ENCODE measurements at regions not wholly inside any gene's neighbourhood (a gene's known extent, or its start where the extent isn't known, plus 50 kb on each side); places are given as distances from the start of the nearest gene placed in this dataset.

DNA sequence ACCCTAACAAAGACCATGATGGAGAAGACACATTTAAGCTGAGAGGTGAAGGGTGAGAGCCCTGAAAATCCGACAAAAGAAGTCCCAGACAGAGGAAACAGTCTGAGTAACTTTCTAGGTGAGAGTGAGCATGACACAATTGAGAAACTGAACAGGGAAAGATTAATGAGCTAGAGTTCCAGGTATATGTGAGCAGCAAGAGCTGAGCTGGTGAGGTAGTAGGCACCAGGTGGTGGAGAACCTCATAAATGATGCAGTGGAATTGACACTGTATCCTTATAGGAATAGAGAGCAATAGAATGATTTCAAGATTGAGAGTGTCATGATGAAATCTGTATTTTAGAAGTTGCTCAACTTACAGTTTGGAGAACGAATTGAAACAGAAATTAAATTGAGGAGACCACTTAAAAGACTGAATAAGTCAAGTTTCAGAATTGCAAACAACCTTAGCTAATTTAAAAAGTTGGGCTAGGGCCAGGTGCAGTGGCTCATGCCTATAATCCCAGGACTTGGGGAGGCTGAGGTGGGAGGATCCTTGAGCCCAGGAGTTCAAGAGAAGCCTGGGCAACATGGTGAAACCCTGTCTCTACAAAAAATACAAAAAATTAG, 89.8 kb downstream of the NREP start (continued):
- TF ChIP-seq, protein P1, sequence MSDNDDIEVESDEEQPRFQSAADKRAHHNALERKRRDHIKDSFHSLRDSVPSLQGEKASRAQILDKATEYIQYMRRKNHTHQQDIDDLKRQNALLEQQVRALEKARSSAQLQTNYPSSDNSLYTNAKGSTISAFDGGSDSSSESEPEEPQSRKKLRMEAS (IDR thresholded peaks at IDR 0.05), result no peak
- TF ChIP-seq ATF3 (IDR thresholded peaks at IDR 0.05), result no peak
- no peak for TF ChIP-seq YY1 (IDR thresholded peaks at IDR 0.05)
- no peak for TF ChIP-seq RAD21 (IDR thresholded peaks at IDR 0.05)

GRCh38 chr5:111656580-111656979, 100.4 kb downstream of the NREP start:
- TF ChIP-seq TAF1 (conservative IDR thresholded peaks at IDR 0.05), result no peak
- no peak for TF ChIP-seq HNF4A (conservative IDR thresholded peaks at IDR 0.05)
- TF ChIP-seq, protein P2, sequence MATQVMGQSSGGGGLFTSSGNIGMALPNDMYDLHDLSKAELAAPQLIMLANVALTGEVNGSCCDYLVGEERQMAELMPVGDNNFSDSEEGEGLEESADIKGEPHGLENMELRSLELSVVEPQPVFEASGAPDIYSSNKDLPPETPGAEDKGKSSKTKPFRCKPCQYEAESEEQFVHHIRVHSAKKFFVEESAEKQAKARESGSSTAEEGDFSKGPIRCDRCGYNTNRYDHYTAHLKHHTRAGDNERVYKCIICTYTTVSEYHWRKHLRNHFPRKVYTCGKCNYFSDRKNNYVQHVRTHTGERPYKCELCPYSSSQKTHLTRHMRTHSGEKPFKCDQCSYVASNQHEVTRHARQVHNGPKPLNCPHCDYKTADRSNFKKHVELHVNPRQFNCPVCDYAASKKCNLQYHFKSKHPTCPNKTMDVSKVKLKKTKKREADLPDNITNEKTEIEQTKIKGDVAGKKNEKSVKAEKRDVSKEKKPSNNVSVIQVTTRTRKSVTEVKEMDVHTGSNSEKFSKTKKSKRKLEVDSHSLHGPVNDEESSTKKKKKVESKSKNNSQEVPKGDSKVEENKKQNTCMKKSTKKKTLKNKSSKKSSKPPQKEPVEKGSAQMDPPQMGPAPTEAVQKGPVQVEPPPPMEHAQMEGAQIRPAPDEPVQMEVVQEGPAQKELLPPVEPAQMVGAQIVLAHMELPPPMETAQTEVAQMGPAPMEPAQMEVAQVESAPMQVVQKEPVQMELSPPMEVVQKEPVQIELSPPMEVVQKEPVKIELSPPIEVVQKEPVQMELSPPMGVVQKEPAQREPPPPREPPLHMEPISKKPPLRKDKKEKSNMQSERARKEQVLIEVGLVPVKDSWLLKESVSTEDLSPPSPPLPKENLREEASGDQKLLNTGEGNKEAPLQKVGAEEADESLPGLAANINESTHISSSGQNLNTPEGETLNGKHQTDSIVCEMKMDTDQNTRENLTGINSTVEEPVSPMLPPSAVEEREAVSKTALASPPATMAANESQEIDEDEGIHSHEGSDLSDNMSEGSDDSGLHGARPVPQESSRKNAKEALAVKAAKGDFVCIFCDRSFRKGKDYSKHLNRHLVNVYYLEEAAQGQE (IDR thresholded peaks at IDR 0.05), result no peak
- TF ChIP-seq, protein P3, sequence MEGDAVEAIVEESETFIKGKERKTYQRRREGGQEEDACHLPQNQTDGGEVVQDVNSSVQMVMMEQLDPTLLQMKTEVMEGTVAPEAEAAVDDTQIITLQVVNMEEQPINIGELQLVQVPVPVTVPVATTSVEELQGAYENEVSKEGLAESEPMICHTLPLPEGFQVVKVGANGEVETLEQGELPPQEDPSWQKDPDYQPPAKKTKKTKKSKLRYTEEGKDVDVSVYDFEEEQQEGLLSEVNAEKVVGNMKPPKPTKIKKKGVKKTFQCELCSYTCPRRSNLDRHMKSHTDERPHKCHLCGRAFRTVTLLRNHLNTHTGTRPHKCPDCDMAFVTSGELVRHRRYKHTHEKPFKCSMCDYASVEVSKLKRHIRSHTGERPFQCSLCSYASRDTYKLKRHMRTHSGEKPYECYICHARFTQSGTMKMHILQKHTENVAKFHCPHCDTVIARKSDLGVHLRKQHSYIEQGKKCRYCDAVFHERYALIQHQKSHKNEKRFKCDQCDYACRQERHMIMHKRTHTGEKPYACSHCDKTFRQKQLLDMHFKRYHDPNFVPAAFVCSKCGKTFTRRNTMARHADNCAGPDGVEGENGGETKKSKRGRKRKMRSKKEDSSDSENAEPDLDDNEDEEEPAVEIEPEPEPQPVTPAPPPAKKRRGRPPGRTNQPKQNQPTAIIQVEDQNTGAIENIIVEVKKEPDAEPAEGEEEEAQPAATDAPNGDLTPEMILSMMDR (IDR thresholded peaks at IDR 0.05; ENCODE audit: low read depth, low read length, missing input control), result no peak
- TF ChIP-seq, protein P1 (IDR thresholded peaks at IDR 0.05), result no peak
- TF ChIP-seq FOXA2 (IDR thresholded peaks at IDR 0.05), result no peak
- no peak for TF ChIP-seq JUND (IDR thresholded peaks at IDR 0.05)
- TF ChIP-seq NR2F2 (IDR thresholded peaks at IDR 0.05), result no peak
- no peak for TF ChIP-seq RXRA (IDR thresholded peaks at IDR 0.05)
- TF ChIP-seq YY1 (IDR thresholded peaks at IDR 0.05), result no peak
- Histone ChIP-seq H3K27ac (ENCODE audit: low read depth in 1 of 2, low read length in 2 of 2) (no peak overlapping the region), H3K9ac (ENCODE audit: low read depth in 1 of 2, low read length in 2 of 2) (no peak overlapping the region), H3K9me3 (ENCODE audit: control insufficient read depth in 4 of 4, low read length in 3 of 4) (no peaks in the 10 kb centered on the region), H3K4me1 (ENCODE audit: control insufficient read depth in 4 of 4, insufficient read depth in 4 of 4, low read length in 3 of 4) (peaks cover 0 to 29% (median 14%) of the 10 kb centered on the region in 4 donors), H3K36me3 (ENCODE audit: control insufficient read depth in 4 of 4, insufficient read depth in 3 of 4, low read depth in 1 of 4, low read length in 3 of 4) (no peaks in the 10 kb centered on the region), H3K4me3 (ENCODE audit: low read depth in 1 of 3, low read length in 3 of 3) (no peak overlapping the region), H3K27me3 (ENCODE audit: control insufficient read depth in 4 of 4, insufficient read depth in 4 of 4, low read length in 3 of 4) (no peaks in the 10 kb centered on the region)
- WGBS, result 87% methylated on average over 2 of the region's 2 CpGs
- no peak for DNase-seq (ENCODE audit: low spot score)

DNA sequence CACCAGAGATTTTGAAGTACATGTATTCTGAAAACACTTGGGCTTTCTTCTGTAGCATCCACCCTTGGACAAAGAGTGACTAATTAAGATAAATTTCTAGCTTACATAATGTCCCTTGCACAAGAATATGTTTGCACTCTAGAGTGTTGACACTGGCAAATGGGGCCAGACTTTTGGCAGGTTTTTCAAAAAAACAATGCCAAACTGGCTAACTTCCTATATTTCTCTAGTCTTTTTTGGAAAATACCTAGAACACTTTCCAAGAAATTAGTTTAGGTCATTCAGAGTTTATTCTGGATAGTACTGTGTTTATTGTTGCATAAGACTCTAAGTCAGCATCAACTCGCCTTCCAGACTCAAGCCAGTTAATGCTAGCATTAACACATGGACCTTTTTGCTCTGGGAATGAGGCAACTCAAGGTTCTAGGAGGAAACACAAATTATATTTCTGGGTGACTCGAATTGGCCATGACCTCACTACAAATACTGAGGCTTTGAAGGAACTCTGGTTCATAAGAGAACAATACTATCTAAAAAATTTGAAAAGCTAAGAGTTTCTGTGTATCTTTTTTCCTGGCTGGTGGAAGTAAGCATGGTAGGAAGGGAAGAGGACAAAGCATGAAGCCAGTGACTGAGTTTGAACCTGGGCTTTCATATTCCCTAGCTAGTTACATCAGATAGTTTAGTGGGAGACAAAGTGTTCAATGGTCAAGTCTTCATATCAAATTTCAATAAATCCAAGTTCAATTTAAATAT, 101.6 kb downstream of the NREP start:
- H3K36me3 ChIP-seq (ENCODE audit: control insufficient read depth in 4 of 4, insufficient read depth in 3 of 4, low read depth in 1 of 4, low read length in 3 of 4), result no peaks in the 10 kb centered on the region
- peaks cover 0 to 35% (median 15%) of the 10 kb centered on the region in 4 donors for H3K4me1 ChIP-seq (ENCODE audit: control insufficient read depth in 4 of 4, insufficient read depth in 4 of 4, low read length in 3 of 4)
- H3K27ac ChIP-seq (ENCODE audit: low read depth in 1 of 2, low read length in 2 of 2), result peak overlapping the region; percentile 36 to 54
- H3K9me3 ChIP-seq (ENCODE audit: control insufficient read depth in 4 of 4, low read length in 3 of 4), result no peaks in the 10 kb centered on the region
- H3K4me3 ChIP-seq (ENCODE audit: low read depth in 1 of 3, low read length in 3 of 3), result no peak overlapping the region
- H3K9ac ChIP-seq (ENCODE audit: low read depth in 1 of 2, low read length in 2 of 2), result no peak overlapping the region
- DNase-seq (ENCODE audit: low spot score), result no peak
- WGBS, result 14% methylated on average over 2 of the region's 2 CpGs
- H3K27me3 ChIP-seq (ENCODE audit: control insufficient read depth in 4 of 4, insufficient read depth in 4 of 4, low read length in 3 of 4), result no peaks in the 10 kb centered on the region
- TF ChIP-seq, protein P1 (IDR thresholded peaks at IDR 0.05), result peak; percentile 91
- TF ChIP-seq HNF4G (IDR thresholded peaks at IDR 0.05) (no peak), ATF3 (IDR thresholded peaks at IDR 0.05) (peak; percentile 88), NR2F2 (IDR thresholded peaks at IDR 0.05) (no peak), JUND (IDR thresholded peaks at IDR 0.05) (peak; percentile 91 to 93), YY1 (IDR thresholded peaks at IDR 0.05) (peak; percentile 74)
- TF ChIP-seq, protein P2 (IDR thresholded peaks at IDR 0.05), result no peak
- TF ChIP-seq, protein P3 (IDR thresholded peaks at IDR 0.05; ENCODE audit: low read depth, low read length, missing input control), result no peak

Data from liver (tissue), 8 donors.